ENCODE measurements at regions not wholly inside any gene's neighbourhood (a gene's known extent, or its start where the extent isn't known, plus 50 kb on each side); places are given as distances from the start of the nearest gene placed in this dataset.

DNA sequence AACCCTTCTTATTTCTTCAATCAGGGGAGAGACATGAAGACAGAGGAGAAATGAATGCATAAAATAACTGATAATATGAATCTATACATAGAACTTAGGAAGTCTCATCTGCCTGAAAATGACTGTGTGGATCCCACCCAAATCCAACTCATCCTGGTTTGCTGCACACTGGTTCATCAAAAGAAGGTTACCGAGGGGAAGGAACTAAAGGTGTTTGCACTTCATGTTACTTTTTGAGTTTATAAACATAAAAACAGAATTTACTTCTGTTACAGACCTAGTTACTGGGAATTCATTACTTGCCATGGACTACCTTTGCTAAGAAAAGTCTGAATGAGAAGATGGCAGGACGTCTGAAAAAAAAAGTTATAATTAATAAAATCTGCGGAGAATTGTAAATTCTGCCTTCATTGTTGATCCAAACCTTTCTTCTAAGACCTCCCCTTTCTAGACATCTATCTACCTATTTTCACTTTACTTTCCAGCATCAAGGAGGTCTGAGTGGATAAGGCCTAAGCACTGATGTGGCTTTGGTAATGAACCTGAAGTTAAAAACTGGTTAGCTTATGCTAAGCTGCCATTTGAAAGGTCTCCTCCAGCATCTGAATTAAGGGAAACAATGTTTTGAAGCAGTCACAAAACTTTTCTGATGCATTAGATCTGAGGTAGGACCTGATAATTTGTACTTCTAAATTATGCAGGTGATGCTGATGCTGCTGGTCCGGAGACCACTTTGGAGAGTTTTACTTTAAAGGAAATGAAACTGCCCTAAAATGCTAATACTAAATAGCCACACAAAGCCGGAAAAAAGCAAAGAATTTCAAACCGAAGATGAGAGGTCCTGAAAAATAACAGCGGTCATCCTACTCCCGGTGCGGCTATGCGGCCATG is 84.0 kb downstream of the HFE start:
- ChIA-PET POLR2A (interaction anchor here (1.1 to 8.6 kb wide), 5 partner anchors 12 to 151 kb away, joined by 3 to 125 read pairs (median 5); a partner anchor contains a TSS), CTCF (no interaction called here)
- DNase-seq (ENCODE audit: extremely low spot score), result no peak
- TF ChIP-seq FOXM1 (IDR thresholded peaks at IDR 0.05; ENCODE audit: borderline replicate concordance), result no peak
- no peak for TF ChIP-seq HDGF (IDR thresholded peaks at IDR 0.05; ENCODE audit: borderline replicate concordance)
- TF ChIP-seq BHLHE40 (IDR thresholded peaks at IDR 0.05; ENCODE audit: borderline replicate concordance), result no peak
- no peak for TF ChIP-seq CTBP1 (IDR thresholded peaks at IDR 0.05; ENCODE audit: borderline replicate concordance)
- TF ChIP-seq FOXK2 (IDR thresholded peaks at IDR 0.05), result no peak
- no peak for TF ChIP-seq ELF4 (IDR thresholded peaks at IDR 0.05)
- no peak for TF ChIP-seq TARDBP (IDR thresholded peaks at IDR 0.05)

DNA sequence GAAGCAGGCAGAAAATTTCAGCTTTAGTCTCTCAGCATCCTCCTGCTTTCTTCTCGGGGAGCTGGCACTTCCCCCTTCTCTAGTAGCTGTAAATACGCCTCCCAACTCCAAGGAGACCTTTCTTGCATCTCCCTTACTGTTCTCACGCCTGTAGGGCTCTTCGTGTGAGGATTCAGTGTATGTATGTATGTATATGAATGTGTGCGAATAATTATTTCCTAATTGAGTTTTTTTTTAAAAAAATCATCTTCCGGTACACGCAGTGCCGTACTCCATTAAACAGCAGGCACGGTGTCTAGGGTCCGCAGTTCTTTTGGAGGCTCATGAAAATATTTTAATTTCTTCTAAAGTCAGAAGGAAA is 85.4 kb downstream of the HFE start:
- CTCF ChIA-PET, result no interaction called here
- TF ChIP-seq ZNF384 (IDR thresholded peaks at IDR 0.05), result peak; percentile 68
- no peak for TF ChIP-seq ARNT (IDR thresholded peaks at IDR 0.05)
- no peak for TF ChIP-seq HDGF (IDR thresholded peaks at IDR 0.05; ENCODE audit: borderline replicate concordance)
- DNase-seq (ENCODE audit: extremely low spot score), result no peak

DNA sequence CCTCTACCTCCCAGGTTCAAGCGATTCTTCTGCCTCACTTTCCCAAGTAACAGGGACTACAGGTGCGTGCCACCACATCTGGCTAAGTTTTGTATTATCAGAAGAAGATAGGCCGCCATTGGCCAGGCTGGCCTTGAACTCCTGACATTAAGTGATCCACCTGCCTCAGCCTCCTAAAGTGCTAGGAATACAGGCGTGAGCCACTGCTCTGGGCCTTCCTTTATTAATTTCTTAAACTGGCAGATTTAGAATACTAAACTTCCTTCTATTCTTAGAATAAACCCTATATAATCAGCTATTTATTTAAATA is 86.6 kb downstream of the HFE start:
- TF ChIP-seq ELF4 (IDR thresholded peaks at IDR 0.05) (no peak), CTBP1 (IDR thresholded peaks at IDR 0.05; ENCODE audit: borderline replicate concordance) (no peak), BHLHE40 (IDR thresholded peaks at IDR 0.05; ENCODE audit: borderline replicate concordance) (no peak), TARDBP (IDR thresholded peaks at IDR 0.05) (no peak), NFRKB (IDR thresholded peaks at IDR 0.05) (no peak)
- DNase-seq (ENCODE audit: extremely low spot score), result no peak
- POLR2A ChIA-PET, result interaction anchor here (1.2 to 8.6 kb wide), 8 partner anchors 14 to 147 kb away, joined by 3 to 125 read pairs (median 12); a partner anchor contains a TSS
- CTCF ChIA-PET, result interaction anchor here (0.7 kb wide), 1 partner anchor 32 kb away, joined by 4 read pairs; no protein-coding TSS in a partner anchor

More for the DNA sequence above, 85.4 kb downstream of the HFE start:
- POLR2A ChIA-PET, result interaction anchor here (0.6 to 8.6 kb wide), 12 partner anchors 10 to 157 kb away, joined by 3 to 125 read pairs (median 5); a partner anchor contains a TSS

DNA sequence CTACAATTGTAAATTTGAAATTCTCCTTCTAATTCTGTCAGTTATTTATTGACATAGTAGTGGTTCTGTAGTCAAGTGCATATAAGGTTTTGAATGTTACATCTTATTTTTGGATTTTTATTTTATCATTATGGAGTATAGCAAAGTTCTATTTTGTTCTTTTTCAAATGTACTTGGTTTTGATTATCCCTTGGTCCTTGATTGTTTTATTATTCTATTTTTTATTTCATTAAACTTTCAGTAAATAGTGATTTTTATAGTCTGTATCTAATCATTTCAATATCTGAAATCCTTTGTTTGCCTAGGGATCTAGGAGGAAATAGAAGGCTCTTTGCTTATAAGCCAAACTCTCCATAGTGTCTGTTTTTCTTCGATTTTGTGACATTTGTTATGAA is 87.8 kb downstream of the HFE start:
- ChIA-PET CTCF (interaction anchor here (1.0 kb wide), 1 partner anchor 14 kb away, joined by 5 read pairs; a partner anchor contains a TSS), POLR2A (interaction anchor here (0.6 to 1.2 kb wide), 4 partner anchors 13 to 162 kb away, joined by 3 to 5 read pairs (median 4); a partner anchor contains a TSS)
- no peak for DNase-seq (ENCODE audit: extremely low spot score)
- no peak for TF ChIP-seq SUZ12 (IDR thresholded peaks at IDR 0.05)
- TF ChIP-seq ZNF384 (IDR thresholded peaks at IDR 0.05), result no peak
- no peak for TF ChIP-seq FOXM1 (IDR thresholded peaks at IDR 0.05; ENCODE audit: borderline replicate concordance)

DNA sequence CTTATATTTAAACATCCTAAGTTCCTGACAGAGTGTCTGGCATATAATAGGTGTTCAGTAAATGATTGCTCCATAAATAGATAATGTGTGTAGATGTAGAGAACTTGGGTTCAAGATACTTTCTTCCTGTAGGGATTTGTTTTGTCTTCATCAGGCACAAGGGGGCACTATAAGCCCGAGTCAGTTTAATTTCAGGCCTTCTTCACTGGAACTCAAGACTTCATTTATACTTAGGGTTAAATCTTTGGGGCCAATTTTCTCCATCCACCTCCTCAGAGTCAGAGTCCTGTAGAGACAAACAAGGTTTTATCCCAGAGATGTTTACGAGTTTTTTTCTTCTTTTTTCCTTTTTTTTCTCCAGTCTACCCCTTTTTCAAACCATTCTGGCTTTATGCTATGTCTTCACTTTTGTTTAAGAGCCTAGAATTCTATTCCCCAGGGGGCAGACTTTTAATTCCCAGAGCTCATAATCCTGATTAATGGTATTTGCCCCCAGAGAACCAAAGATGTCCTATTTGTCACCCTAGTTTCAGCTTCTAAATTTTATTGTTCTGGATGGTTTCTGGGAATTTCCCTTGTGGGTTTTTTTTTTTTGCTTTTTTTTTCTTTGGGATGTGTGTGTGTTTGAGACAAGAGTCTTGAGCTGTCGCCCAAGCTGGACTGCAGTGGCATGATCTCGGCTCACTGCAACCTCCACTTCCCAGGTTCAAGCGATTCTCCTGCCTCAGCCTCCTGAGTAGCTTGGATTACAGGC is 88.4 kb downstream of the HFE start:
- ChIA-PET CTCF (interaction anchor here (0.6 to 1.7 kb wide), 5 partner anchors 12 to 420 kb away, joined by 3 to 5 read pairs (median 4); a partner anchor contains a TSS), POLR2A (interaction anchor here (0.6 to 1.2 kb wide), 4 partner anchors 13 to 161 kb away, joined by 3 to 5 read pairs (median 4); a partner anchor contains a TSS)
- DNase-seq (ENCODE audit: extremely low spot score), result peak; percentile 44
- no peak for TF ChIP-seq ZNF384 (IDR thresholded peaks at IDR 0.05)

DNA sequence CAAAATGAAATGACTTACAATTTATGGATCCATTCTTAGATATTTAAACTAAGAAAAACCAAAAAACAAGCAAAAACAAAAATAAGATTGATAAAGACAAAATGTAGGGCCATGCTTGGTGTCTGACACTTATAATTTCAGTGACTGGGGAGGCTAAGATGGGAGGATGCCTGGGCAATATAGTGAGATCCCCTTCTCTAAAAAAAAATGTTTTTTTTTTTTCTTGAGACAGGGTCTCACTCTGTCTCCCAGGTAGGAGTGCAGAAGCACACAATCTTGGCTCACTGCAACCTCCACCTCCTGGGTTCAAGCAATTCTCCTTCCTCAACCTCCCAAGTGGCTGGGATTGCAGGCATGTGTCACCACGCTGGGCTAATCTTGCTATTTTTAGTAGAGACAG is 92.4 kb downstream of the HFE start:
- no peak for TF ChIP-seq LEF1 (IDR thresholded peaks at IDR 0.05; ENCODE audit: borderline replicate concordance)
- no peak for TF ChIP-seq FOXA1 (IDR thresholded peaks at IDR 0.05)
- TF ChIP-seq, protein P1, sequence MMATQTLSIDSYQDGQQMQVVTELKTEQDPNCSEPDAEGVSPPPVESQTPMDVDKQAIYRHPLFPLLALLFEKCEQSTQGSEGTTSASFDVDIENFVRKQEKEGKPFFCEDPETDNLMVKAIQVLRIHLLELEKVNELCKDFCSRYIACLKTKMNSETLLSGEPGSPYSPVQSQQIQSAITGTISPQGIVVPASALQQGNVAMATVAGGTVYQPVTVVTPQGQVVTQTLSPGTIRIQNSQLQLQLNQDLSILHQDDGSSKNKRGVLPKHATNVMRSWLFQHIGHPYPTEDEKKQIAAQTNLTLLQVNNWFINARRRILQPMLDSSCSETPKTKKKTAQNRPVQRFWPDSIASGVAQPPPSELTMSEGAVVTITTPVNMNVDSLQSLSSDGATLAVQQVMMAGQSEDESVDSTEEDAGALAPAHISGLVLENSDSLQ (IDR thresholded peaks at IDR 0.05), result no peak
- TF ChIP-seq SP1 (IDR thresholded peaks at IDR 0.05), result no peak
- no peak for TF ChIP-seq BHLHE40 (IDR thresholded peaks at IDR 0.05; ENCODE audit: borderline replicate concordance)
- no peak for TF ChIP-seq SUZ12 (IDR thresholded peaks at IDR 0.05)
- no peak for TF ChIP-seq ELF4 (IDR thresholded peaks at IDR 0.05)
- TF ChIP-seq FOXM1 (IDR thresholded peaks at IDR 0.05; ENCODE audit: borderline replicate concordance), result no peak
- TF ChIP-seq HDGF (IDR thresholded peaks at IDR 0.05; ENCODE audit: borderline replicate concordance), result no peak
- no peak for DNase-seq (ENCODE audit: extremely low spot score)
- ChIA-PET CTCF (no interaction called here), POLR2A (interaction anchor here (1.7 to 4.4 kb wide), 2 partner anchors 9 to 19 kb away, joined by 4 to 23 read pairs; a partner anchor contains a TSS)

DNA sequence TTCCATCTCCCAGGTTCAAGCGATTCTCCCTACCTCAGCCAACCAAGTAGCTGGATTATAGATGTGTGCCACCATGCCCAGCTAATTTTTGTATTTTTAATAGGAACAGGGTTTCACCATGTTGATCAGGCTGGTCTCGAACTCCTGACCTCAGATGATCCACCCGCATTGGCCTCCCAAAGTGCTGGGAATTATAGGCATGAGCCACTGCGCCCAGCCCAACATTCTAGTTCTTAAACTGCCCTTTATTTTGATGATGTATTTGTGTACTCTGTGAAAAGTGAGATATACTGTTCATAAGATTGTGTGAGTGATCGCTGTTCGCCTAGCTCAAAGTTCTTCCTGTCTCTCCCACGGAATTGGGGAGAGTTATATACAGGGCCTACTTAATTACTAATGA is 93.1 kb downstream of the HFE start:
- no peak for DNase-seq (ENCODE audit: extremely low spot score)
- ChIA-PET POLR2A (interaction anchor here (4.4 kb wide), 1 partner anchor 8 kb away, joined by 23 read pairs; a partner anchor contains a TSS), CTCF (no interaction called here)
- TF ChIP-seq LEF1 (IDR thresholded peaks at IDR 0.05; ENCODE audit: borderline replicate concordance) (no peak), BHLHE40 (IDR thresholded peaks at IDR 0.05; ENCODE audit: borderline replicate concordance) (no peak), ELF4 (IDR thresholded peaks at IDR 0.05) (no peak), ZNF384 (IDR thresholded peaks at IDR 0.05) (no peak), FOXM1 (IDR thresholded peaks at IDR 0.05; ENCODE audit: borderline replicate concordance) (no peak), NFRKB (IDR thresholded peaks at IDR 0.05) (no peak), HDGF (IDR thresholded peaks at IDR 0.05; ENCODE audit: borderline replicate concordance) (no peak), SP1 (IDR thresholded peaks at IDR 0.05) (no peak)

DNA sequence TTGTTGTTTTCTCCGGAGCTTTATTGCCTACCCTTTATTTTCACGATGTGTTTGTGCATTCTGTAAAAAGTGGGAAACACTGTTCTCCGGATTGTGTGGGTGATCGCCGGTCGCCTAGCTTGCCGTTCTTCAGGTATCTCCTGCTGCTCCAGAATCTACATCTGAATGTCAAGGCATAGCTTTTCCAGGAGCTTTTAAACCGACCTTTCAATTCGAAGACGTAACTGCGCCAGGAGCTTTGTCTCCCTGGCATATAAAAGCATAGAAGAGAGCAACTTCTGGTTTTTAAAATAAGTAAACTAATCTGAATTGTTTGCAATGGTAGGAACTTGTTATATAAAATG is 96.0 kb downstream of the HFE start:
- ChIA-PET POLR2A (interaction anchor here (1.1 to 2.7 kb wide), 6 partner anchors 10 to 60 kb away, joined by 3 to 10 read pairs (median 6); a partner anchor contains a TSS), CTCF (no interaction called here)
- no peak for DNase-seq (ENCODE audit: extremely low spot score)
- no peak for TF ChIP-seq HDGF (IDR thresholded peaks at IDR 0.05; ENCODE audit: borderline replicate concordance)
- no peak for TF ChIP-seq SUZ12 (IDR thresholded peaks at IDR 0.05)
- no peak for TF ChIP-seq FOXK2 (IDR thresholded peaks at IDR 0.05)
- no peak for TF ChIP-seq TARDBP (IDR thresholded peaks at IDR 0.05)
- no peak for TF ChIP-seq LEF1 (IDR thresholded peaks at IDR 0.05; ENCODE audit: borderline replicate concordance)
- no peak for TF ChIP-seq FOXA1 (IDR thresholded peaks at IDR 0.05)
- TF ChIP-seq SP1 (IDR thresholded peaks at IDR 0.05), result no peak
- TF ChIP-seq, protein P1 (IDR thresholded peaks at IDR 0.05), result no peak
- TF ChIP-seq CTBP1 (IDR thresholded peaks at IDR 0.05; ENCODE audit: borderline replicate concordance), result no peak
- no peak for TF ChIP-seq L3MBTL2 (conservative IDR thresholded peaks at IDR 0.05)
- no peak for TF ChIP-seq ELF4 (IDR thresholded peaks at IDR 0.05)

All from HEK293T (cell line).